ENCODE measurements at regions not wholly inside any gene's neighbourhood (a gene's known extent, or its start where the extent isn't known, plus 50 kb on each side); places are given as distances from the start of the nearest gene placed in this dataset.

DNA sequence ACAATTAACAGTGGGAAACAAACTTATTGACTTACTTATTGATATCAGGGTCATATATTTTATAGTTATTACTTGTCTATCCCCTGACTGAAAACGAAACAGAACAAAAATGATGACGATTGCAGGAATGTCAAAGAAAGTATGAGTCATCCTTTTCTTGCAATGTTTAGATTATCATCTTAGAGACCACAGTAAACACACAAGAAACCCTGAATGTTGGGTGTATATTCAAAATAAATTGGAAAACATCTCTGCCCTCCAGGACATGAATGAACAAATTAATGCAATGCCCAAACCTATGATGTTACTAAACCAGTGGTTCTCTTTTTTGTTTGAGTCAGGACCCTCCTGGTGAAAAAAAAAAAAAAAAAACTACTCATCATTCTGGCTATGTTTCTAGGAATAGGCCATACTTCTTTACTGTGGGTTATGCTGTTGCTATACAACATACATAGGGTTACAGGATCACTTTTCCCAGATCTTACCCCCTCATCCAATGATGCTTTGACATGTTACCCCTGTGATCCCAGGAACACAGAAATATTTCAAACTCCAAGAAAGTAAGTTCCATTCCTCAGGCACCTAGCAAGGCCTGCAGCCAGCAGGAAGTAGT, 623.4 kb upstream of the IGFBP3 start:
- Histone ChIP-seq H3K36me3 (ENCODE audit: insufficient read depth, low read length) (no peaks in the 10 kb centered on the region), H2AFZ (ENCODE audit: low read length) (no peak overlapping the region), H3K4me1 (ENCODE audit: insufficient read depth, low read length) (peaks cover 14% of the 10 kb centered on the region), H4K20me1 (ENCODE audit: insufficient read depth, low read length) (no peaks in the 10 kb centered on the region), H3K9me3 (ENCODE audit: low read depth, low read length) (no peaks in the 10 kb centered on the region), H3K27ac (ENCODE audit: low read depth, low read length) (peak overlapping the region; percentile 93), H3K79me2 (ENCODE audit: insufficient read depth, low read length) (no peaks in the 10 kb centered on the region), H3K4me3 (ENCODE audit: insufficient read depth, low read length) (no peak overlapping the region), H3K27me3 (ENCODE audit: insufficient read depth, low read length) (no peaks in the 10 kb centered on the region), H3K4me2 (ENCODE audit: insufficient read depth, low read length) (no peak overlapping the region)
- TF ChIP-seq, protein P1, sequence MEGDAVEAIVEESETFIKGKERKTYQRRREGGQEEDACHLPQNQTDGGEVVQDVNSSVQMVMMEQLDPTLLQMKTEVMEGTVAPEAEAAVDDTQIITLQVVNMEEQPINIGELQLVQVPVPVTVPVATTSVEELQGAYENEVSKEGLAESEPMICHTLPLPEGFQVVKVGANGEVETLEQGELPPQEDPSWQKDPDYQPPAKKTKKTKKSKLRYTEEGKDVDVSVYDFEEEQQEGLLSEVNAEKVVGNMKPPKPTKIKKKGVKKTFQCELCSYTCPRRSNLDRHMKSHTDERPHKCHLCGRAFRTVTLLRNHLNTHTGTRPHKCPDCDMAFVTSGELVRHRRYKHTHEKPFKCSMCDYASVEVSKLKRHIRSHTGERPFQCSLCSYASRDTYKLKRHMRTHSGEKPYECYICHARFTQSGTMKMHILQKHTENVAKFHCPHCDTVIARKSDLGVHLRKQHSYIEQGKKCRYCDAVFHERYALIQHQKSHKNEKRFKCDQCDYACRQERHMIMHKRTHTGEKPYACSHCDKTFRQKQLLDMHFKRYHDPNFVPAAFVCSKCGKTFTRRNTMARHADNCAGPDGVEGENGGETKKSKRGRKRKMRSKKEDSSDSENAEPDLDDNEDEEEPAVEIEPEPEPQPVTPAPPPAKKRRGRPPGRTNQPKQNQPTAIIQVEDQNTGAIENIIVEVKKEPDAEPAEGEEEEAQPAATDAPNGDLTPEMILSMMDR (IDR thresholded peaks at IDR 0.05; ENCODE audit: extremely low read depth, low read depth, low read length), result no peak
- DNase-seq (ENCODE audit: insufficient read length, low spot score, missing footprints), result no peak

- TF ChIP-seq, protein P1 (IDR thresholded peaks at IDR 0.05; ENCODE audit: extremely low read depth, low read depth, low read length), result no peak
- no peak for DNase-seq (ENCODE audit: insufficient read length, low spot score, missing footprints)
- Histone ChIP-seq H3K79me2 (ENCODE audit: insufficient read depth, low read length) (no peaks in the 10 kb centered on the region), H3K4me1 (ENCODE audit: insufficient read depth, low read length) (peaks cover 19% of the 10 kb centered on the region), H3K9me3 (ENCODE audit: low read depth, low read length) (no peaks in the 10 kb centered on the region), H3K27ac (ENCODE audit: low read depth, low read length) (no peak overlapping the region), H3K36me3 (ENCODE audit: insufficient read depth, low read length) (no peaks in the 10 kb centered on the region), H3K4me2 (ENCODE audit: insufficient read depth, low read length) (no peak overlapping the region), H3K27me3 (ENCODE audit: insufficient read depth, low read length) (no peaks in the 10 kb centered on the region), H2AFZ (ENCODE audit: low read length) (no peak overlapping the region), H3K4me3 (ENCODE audit: insufficient read depth, low read length) (no peak overlapping the region), H4K20me1 (ENCODE audit: insufficient read depth, low read length) (no peaks in the 10 kb centered on the region)
Measured at GRCh38 chr7:46542076-46542475, 621.0 kb upstream of the IGFBP3 start.

DNA sequence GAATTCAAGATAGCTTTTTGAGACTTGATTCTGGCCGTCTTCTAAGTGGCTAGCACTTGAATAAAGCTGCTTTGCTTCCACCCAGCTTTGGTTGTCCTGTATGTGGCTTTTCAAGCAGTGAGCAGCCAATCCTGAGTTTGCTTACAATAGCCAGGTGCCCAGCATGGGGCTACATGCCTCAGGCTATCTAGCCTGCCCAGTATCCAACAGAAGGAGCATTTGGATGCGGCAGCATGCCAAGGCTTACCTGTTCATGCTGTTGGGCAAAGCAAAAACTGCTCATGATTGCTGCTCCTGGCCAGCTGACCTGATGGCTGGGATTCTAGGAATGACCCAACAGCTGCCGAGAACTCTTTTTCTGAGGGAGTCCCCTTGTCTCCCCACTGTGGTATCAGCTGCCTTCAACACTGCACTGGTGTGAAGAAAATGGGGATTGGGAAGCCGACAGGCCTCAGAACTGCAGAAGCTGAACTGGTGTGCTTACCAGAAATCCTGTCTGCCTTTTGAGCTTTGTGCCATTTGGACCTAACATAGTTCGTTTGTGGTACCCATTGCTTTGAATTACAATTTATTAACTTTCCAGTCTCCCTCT, 618.9 kb upstream of the IGFBP3 start:
- H3K79me2 ChIP-seq (ENCODE audit: insufficient read depth, low read length), result no peaks in the 10 kb centered on the region
- H3K27ac ChIP-seq (ENCODE audit: low read depth, low read length), result no peak overlapping the region
- H3K4me3 ChIP-seq (ENCODE audit: insufficient read depth, low read length), result no peak overlapping the region
- peaks cover 17% of the 10 kb centered on the region for H3K4me1 ChIP-seq (ENCODE audit: insufficient read depth, low read length)
- no peak overlapping the region for H3K4me2 ChIP-seq (ENCODE audit: insufficient read depth, low read length)
- no peaks in the 10 kb centered on the region for H3K27me3 ChIP-seq (ENCODE audit: insufficient read depth, low read length)
- H4K20me1 ChIP-seq (ENCODE audit: insufficient read depth, low read length), result no peaks in the 10 kb centered on the region
- no peak for DNase-seq (ENCODE audit: insufficient read length, low spot score, missing footprints)
- H3K36me3 ChIP-seq (ENCODE audit: insufficient read depth, low read length), result no peaks in the 10 kb centered on the region
- TF ChIP-seq, protein P1 (IDR thresholded peaks at IDR 0.05; ENCODE audit: extremely low read depth, low read depth, low read length), result no peak
- H3K9me3 ChIP-seq (ENCODE audit: low read depth, low read length), result no peaks in the 10 kb centered on the region
- H2AFZ ChIP-seq (ENCODE audit: low read length), result no peak overlapping the region

DNA sequence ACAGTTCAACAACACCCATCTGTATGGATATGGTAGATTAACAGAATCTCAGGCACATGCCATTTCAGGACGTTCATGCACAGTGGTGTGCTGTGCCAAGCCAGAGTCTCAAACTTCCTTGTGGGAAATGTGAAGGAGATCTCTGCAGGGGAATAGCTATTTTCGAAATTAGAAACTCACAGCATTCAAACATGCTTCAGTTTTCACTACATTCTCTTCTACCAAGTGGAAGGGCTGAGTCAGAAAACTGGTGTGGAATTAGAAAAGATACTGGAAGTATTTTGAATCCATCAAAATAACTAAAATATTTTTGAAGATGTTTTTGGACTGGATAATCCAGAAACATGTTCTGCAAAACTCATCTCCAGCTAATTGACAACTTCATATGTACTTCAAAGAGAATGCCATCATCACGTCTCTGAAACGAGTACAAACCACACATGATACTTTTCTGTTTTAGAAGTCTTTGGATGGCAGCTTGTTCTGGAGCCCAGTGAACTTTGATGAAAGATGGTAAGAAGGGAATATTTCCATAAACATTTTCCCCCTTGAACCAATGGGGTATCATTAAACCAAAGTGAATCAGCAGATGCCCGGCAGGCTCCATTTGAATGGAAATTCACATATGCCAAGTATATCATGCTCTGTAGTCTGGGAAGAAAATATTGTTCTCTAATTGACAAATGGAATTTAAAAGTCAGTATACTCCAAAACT, 616.3 kb upstream of the IGFBP3 start:
- H3K4me1 ChIP-seq (ENCODE audit: insufficient read depth, low read length), result peaks cover 32% of the 10 kb centered on the region
- no peak overlapping the region for H3K4me3 ChIP-seq (ENCODE audit: insufficient read depth, low read length)
- no peaks in the 10 kb centered on the region for H3K79me2 ChIP-seq (ENCODE audit: insufficient read depth, low read length)
- peak overlapping the region; percentile 40 for H2AFZ ChIP-seq (ENCODE audit: low read length)
- H4K20me1 ChIP-seq (ENCODE audit: insufficient read depth, low read length), result no peaks in the 10 kb centered on the region
- H3K27me3 ChIP-seq (ENCODE audit: insufficient read depth, low read length), result no peaks in the 10 kb centered on the region
- peak overlapping the region; percentile 99 for H3K27ac ChIP-seq (ENCODE audit: low read depth, low read length)
- no peak overlapping the region for H3K4me2 ChIP-seq (ENCODE audit: insufficient read depth, low read length)
- no peaks in the 10 kb centered on the region for H3K36me3 ChIP-seq (ENCODE audit: insufficient read depth, low read length)
- no peaks in the 10 kb centered on the region for H3K9me3 ChIP-seq (ENCODE audit: low read depth, low read length)
- TF ChIP-seq, protein P1 (IDR thresholded peaks at IDR 0.05; ENCODE audit: extremely low read depth, low read depth, low read length), result no peak
- DNase-seq (ENCODE audit: insufficient read length, low spot score, missing footprints), result no peak

Data from osteoblast (primary cell).